ENCODE measurements at regions not wholly inside any gene's neighbourhood (a gene's known extent, or its start where the extent isn't known, plus 50 kb on each side); places are given as distances from the start of the nearest gene placed in this dataset.

- no peak for DNase-seq (ENCODE audit: low spot score)
Measured at GRCh38 chr16:27679899-27680298, 130.0 kb downstream of the KATNIP start.

GRCh38 chr16:27681681-27682080, 131.7 kb downstream of the KATNIP start:
- DNase-seq (ENCODE audit: low spot score), result no peak

GRCh38 chr16:27684047-27684446, 134.1 kb downstream of the KATNIP start:
- no peak for DNase-seq (ENCODE audit: low spot score)

- no peak for DNase-seq (ENCODE audit: low spot score)
Measured at GRCh38 chr16:27685807-27686206, 135.9 kb downstream of the KATNIP start.

- DNase-seq (ENCODE audit: low spot score), result no peak
Measured at GRCh38 chr16:27686926-27687325, 137.0 kb downstream of the KATNIP start.

GRCh38 chr16:27687605-27688004, 137.7 kb downstream of the KATNIP start:
- DNase-seq (ENCODE audit: low spot score), result no peak

GRCh38 chr16:27689711-27690110, 139.8 kb downstream of the KATNIP start:
- no peak for DNase-seq (ENCODE audit: low spot score)

GRCh38 chr16:27690608-27691007, 140.7 kb downstream of the KATNIP start:
- peak; percentile 64 for DNase-seq (ENCODE audit: low spot score)

- DNase-seq (ENCODE audit: low spot score), result peak; percentile 18
Measured at GRCh38 chr16:27691721-27692120, 141.8 kb downstream of the KATNIP start.

- DNase-seq (ENCODE audit: low spot score), result peak; percentile 53
Measured at GRCh38 chr16:27692576-27692975, 142.6 kb downstream of the KATNIP start.

GRCh38 chr16:27695161-27695560, 145.2 kb downstream of the KATNIP start:
- DNase-seq (ENCODE audit: low spot score), result peak; percentile 71

- peak; percentile 80 for DNase-seq (ENCODE audit: low spot score)
Measured at GRCh38 chr16:27698266-27698665, 148.3 kb downstream of the KATNIP start.

GRCh38 chr16:27698746-27699145, 148.8 kb downstream of the KATNIP start:
- DNase-seq (ENCODE audit: low spot score), result peak; percentile 59

- DNase-seq (ENCODE audit: low spot score), result peak; percentile 18
Measured at GRCh38 chr16:27699540-27699939, 149.6 kb downstream of the KATNIP start.

GRCh38 chr16:27700304-27700995, 150.5 kb downstream of the KATNIP start:
- DNase-seq (ENCODE audit: low spot score), result peak; percentile 35

- no peak for DNase-seq (ENCODE audit: low spot score)
Measured at GRCh38 chr16:27701381-27701780, 151.4 kb downstream of the KATNIP start.

GRCh38 chr16:27703121-27703520, 153.2 kb downstream of the KATNIP start:
- DNase-seq (ENCODE audit: low spot score), result peak; percentile 35

GRCh38 chr16:27703545-27703944, 153.6 kb downstream of the KATNIP start:
- peak; percentile 16 for DNase-seq (ENCODE audit: low spot score)

GRCh38 chr16:27704252-27704651, 154.3 kb downstream of the KATNIP start:
- DNase-seq (ENCODE audit: low spot score), result peak; percentile 3

GRCh38 chr16:27706156-27706865, 156.4 kb downstream of the KATNIP start:
- DNase-seq (ENCODE audit: low spot score), result peak; percentile 79

GRCh38 chr16:27706866-27707685, 157.1 kb downstream of the KATNIP start:
- peak; percentile 43 for DNase-seq (ENCODE audit: low spot score)

- peak; percentile 77 for DNase-seq (ENCODE audit: low spot score)
Measured at GRCh38 chr16:27708651-27709050, 158.7 kb downstream of the KATNIP start.
